DMS53 treated with DMSO at 0.1 percent for 48 hours (cell line): ENCODE measurements at regions not wholly inside any gene's neighbourhood (a gene's known extent, or its start where the extent isn't known, plus 50 kb on each side); places are given as distances from the start of the nearest gene placed in this dataset.

Experiments
- DNase-seq: peaks from one replicate; lab custom pipeline; 2025; ENCODE audit not compliant: unreplicated experiment; lab: John Stamatoyannopoulos, UW

GRCh38 chr5:93277051-93277450, 304.0 kb downstream of the NR2F1-AS1 start:
- DNase-seq, result no peak

GRCh38 chr5:93275376-93275775, 305.6 kb downstream of the NR2F1-AS1 start:
- DNase-seq, result no peak

GRCh38 chr5:93274291-93274690, 306.7 kb downstream of the NR2F1-AS1 start:
- DNase-seq, result no peak

- DNase-seq, result no peak
Observed at GRCh38 chr5:93273176-93273575, 307.8 kb downstream of the NR2F1-AS1 start.

GRCh38 chr5:93272108-93272507, 308.9 kb downstream of the NR2F1-AS1 start:
- DNase-seq, result no peak

GRCh38 chr5:93267736-93268135, 313.3 kb downstream of the NR2F1-AS1 start:
- no peak for DNase-seq

- DNase-seq, result no peak
Observed at GRCh38 chr5:93267276-93267675, 313.7 kb downstream of the NR2F1-AS1 start.

GRCh38 chr5:93257616-93258015, 323.4 kb downstream of the NR2F1-AS1 start:
- DNase-seq, result no peak

- DNase-seq, result no peak
Observed at GRCh38 chr5:93255796-93256195, 325.2 kb downstream of the NR2F1-AS1 start.

GRCh38 chr5:93252165-93252564, 328.9 kb downstream of the NR2F1-AS1 start:
- no peak for DNase-seq

GRCh38 chr5:93251347-93251746, 329.7 kb downstream of the NR2F1-AS1 start:
- DNase-seq, result no peak

GRCh38 chr5:93250424-93250823, 330.6 kb downstream of the NR2F1-AS1 start:
- DNase-seq, result no peak

GRCh38 chr5:93249651-93250289, 331.2 kb downstream of the NR2F1-AS1 start:
- no peak for DNase-seq

- no peak for DNase-seq
Observed at GRCh38 chr5:93247105-93247504, 333.9 kb downstream of the NR2F1-AS1 start.

- DNase-seq, result no peak
Observed at GRCh38 chr5:93246090-93246855, 334.7 kb downstream of the NR2F1-AS1 start.

GRCh38 chr5:93245226-93245625, 335.8 kb downstream of the NR2F1-AS1 start:
- no peak for DNase-seq

GRCh38 chr5:93243481-93243880, 337.5 kb downstream of the NR2F1-AS1 start:
- DNase-seq, result no peak

- no peak for DNase-seq
Observed at GRCh38 chr5:93240228-93240834, 340.7 kb downstream of the NR2F1-AS1 start.

GRCh38 chr5:93236807-93237421, 344.1 kb downstream of the NR2F1-AS1 start:
- no peak for DNase-seq

- DNase-seq, result no peak
Observed at GRCh38 chr5:93235761-93236160, 345.3 kb downstream of the NR2F1-AS1 start.

- no peak for DNase-seq
Observed at GRCh38 chr5:93226202-93226735, 354.8 kb downstream of the NR2F1-AS1 start.
